A549 (cell line): ENCODE measurements at regions not wholly inside any gene's neighbourhood (a gene's known extent, or its start where the extent isn't known, plus 50 kb on each side); places are given as distances from the start of the nearest gene placed in this dataset.

Experiments used
- CTCF ChIP-seq: fragments of >200 bp; sonication (Bioruptor Twin); formaldehyde crosslinking; IDR thresholded peaks from 3 replicates; pipeline ENCODE4 v1.5.1; 2016
- E2F6 ChIP-seq: IDR thresholded peaks from 2 replicates; pipeline ENCODE4 v1.6.1; 2012; ENCODE audit warnings: low read depth, borderline replicate concordance
- JUN ChIP-seq, 2 experiments: fragments of >200 bp; sonication (Bioruptor Twin); formaldehyde crosslinking; IDR thresholded peaks; 2 replicates in 1 of 2; 3 replicates in 1 of 2; pipeline ENCODE4 v1.6.1; 2016 to 2017
- KDM1A ChIP-seq: fragments of 200-600 bp; sonication (generic); IDR thresholded peaks from 2 replicates; pipeline ENCODE4 v1.6.1; 2016; ENCODE audit warnings: low read depth, mild to moderate bottlenecking
- NFE2L2 ChIP-seq: fragments of 150-350 bp; conservative IDR thresholded peaks from 2 replicates; pipeline ENCODE4 v1.6.1; 2014; ENCODE audit warnings: low read length
- POLR2A ChIP-seq: IDR thresholded peaks from 2 replicates; pipeline ENCODE4 v1.6.1; 2012; ENCODE audit warnings: mild to moderate bottlenecking, low read length
- TF ChIP-seq, protein P1 (sequence below): fragments of 450-650 bp; IDR thresholded peaks from 2 replicates; pipeline ENCODE4 v1.6.1; 2014; ENCODE audit warnings: antibody characterized with exemption
- TF ChIP-seq, protein P2 (sequence below): fragments of 150-350 bp; IDR thresholded peaks from 2 replicates; pipeline ENCODE4 v1.6.1; 2014; ENCODE audit warnings: low read depth, mild to moderate bottlenecking, low read length
- TF ChIP-seq, protein P3 (sequence below): fragments of 200-600 bp; sonication (generic); IDR thresholded peaks from 2 replicates; pipeline ENCODE4 v1.6.1; 2016; ENCODE audit warnings: antibody characterized with exemption, mild to moderate bottlenecking, moderate library complexity

DNA sequence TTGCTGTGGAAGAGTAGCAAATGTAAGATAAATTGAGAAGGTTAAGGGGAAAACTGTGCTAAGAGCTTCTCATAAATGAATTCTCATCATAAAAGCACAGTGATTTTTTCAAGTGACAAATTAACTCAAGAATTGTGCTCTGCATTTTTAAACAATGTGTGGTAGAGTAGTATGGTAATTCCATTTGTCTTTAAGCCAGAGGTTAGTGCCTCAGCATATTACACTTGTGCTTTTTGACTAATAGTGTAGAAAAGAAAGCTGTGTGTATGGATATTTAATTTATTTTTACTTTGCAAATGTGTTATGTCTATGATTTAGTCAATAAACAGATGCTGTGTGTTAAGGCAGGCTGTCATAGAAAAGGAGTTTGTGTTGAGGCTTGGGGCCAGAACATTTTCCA lies 61.0 kb downstream of the FHIP1A start:
- TF ChIP-seq CTCF, result no peak
- TF ChIP-seq, protein P1, sequence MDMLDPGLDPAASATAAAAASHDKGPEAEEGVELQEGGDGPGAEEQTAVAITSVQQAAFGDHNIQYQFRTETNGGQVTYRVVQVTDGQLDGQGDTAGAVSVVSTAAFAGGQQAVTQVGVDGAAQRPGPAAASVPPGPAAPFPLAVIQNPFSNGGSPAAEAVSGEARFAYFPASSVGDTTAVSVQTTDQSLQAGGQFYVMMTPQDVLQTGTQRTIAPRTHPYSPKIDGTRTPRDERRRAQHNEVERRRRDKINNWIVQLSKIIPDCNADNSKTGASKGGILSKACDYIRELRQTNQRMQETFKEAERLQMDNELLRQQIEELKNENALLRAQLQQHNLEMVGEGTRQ, result no peak
- no peak for TF ChIP-seq JUN (IDR thresholded peaks at IDR 0.05)
- TF ChIP-seq KDM1A, result no peak
- TF ChIP-seq, protein P2, sequence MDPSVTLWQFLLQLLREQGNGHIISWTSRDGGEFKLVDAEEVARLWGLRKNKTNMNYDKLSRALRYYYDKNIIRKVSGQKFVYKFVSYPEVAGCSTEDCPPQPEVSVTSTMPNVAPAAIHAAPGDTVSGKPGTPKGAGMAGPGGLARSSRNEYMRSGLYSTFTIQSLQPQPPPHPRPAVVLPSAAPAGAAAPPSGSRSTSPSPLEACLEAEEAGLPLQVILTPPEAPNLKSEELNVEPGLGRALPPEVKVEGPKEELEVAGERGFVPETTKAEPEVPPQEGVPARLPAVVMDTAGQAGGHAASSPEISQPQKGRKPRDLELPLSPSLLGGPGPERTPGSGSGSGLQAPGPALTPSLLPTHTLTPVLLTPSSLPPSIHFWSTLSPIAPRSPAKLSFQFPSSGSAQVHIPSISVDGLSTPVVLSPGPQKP, result no peak
- TF ChIP-seq POLR2A, result no peak
- no peak for TF ChIP-seq E2F6
- no peak for TF ChIP-seq NFE2L2
- TF ChIP-seq, protein P3, sequence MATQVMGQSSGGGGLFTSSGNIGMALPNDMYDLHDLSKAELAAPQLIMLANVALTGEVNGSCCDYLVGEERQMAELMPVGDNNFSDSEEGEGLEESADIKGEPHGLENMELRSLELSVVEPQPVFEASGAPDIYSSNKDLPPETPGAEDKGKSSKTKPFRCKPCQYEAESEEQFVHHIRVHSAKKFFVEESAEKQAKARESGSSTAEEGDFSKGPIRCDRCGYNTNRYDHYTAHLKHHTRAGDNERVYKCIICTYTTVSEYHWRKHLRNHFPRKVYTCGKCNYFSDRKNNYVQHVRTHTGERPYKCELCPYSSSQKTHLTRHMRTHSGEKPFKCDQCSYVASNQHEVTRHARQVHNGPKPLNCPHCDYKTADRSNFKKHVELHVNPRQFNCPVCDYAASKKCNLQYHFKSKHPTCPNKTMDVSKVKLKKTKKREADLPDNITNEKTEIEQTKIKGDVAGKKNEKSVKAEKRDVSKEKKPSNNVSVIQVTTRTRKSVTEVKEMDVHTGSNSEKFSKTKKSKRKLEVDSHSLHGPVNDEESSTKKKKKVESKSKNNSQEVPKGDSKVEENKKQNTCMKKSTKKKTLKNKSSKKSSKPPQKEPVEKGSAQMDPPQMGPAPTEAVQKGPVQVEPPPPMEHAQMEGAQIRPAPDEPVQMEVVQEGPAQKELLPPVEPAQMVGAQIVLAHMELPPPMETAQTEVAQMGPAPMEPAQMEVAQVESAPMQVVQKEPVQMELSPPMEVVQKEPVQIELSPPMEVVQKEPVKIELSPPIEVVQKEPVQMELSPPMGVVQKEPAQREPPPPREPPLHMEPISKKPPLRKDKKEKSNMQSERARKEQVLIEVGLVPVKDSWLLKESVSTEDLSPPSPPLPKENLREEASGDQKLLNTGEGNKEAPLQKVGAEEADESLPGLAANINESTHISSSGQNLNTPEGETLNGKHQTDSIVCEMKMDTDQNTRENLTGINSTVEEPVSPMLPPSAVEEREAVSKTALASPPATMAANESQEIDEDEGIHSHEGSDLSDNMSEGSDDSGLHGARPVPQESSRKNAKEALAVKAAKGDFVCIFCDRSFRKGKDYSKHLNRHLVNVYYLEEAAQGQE, result no peak
